NCI-H2081 (cell line): ENCODE measurements at regions not wholly inside any gene's neighbourhood (a gene's known extent, or its start where the extent isn't known, plus 50 kb on each side); places are given as distances from the start of the nearest gene placed in this dataset.

ENCODE experiments used
- DNase-seq, 2 experiments: peaks; one replicate each; lab custom pipeline; 2025; lab: John Stamatoyannopoulos, UW

- DNase-seq: no peak
These were observed 536.9 kb downstream of the HACE1 start for GRCh38 chr6:104322841-104323240.

GRCh38 chr6:104321301-104321700, 538.4 kb downstream of the HACE1 start:
- no peak for DNase-seq

- DNase-seq: no peak
These were observed 538.8 kb downstream of the HACE1 start for GRCh38 chr6:104320896-104321295.

- no peak for DNase-seq
These were observed 546.9 kb downstream of the HACE1 start for GRCh38 chr6:104312851-104313250.

- DNase-seq: no peak
These were observed 553.5 kb downstream of the HACE1 start for GRCh38 chr6:104306211-104306610.

GRCh38 chr6:104305206-104305605, 554.5 kb downstream of the HACE1 start:
- no peak for DNase-seq

- DNase-seq: no peak
These were observed 557.8 kb downstream of the HACE1 start for GRCh38 chr6:104301951-104302350.

GRCh38 chr6:104286641-104287040, 573.1 kb downstream of the HACE1 start:
- DNase-seq: no peak

- no peak for DNase-seq
These were observed 574.8 kb downstream of the HACE1 start for GRCh38 chr6:104284872-104285271.

- no peak for DNase-seq
These were observed 577.1 kb downstream of the HACE1 start for GRCh38 chr6:104282581-104282980.

- DNase-seq: no peak
These were observed 578.3 kb downstream of the HACE1 start for GRCh38 chr6:104281370-104281769.

GRCh38 chr6:104268389-104268788, 591.3 kb downstream of the HACE1 start:
- DNase-seq: no peak

- DNase-seq: no peak
These were observed 592.8 kb downstream of the HACE1 start for GRCh38 chr6:104266922-104267321.

- no peak for DNase-seq
These were observed 603.1 kb downstream of the HACE1 start for GRCh38 chr6:104256646-104257045.

- DNase-seq: no peak
These were observed 606.5 kb downstream of the HACE1 start for GRCh38 chr6:104253236-104253635.

GRCh38 chr6:104252276-104252675, 607.4 kb downstream of the HACE1 start:
- no peak for DNase-seq

- DNase-seq: no peak
These were observed 608.1 kb downstream of the HACE1 start for GRCh38 chr6:104251651-104252050.

GRCh38 chr6:104240865-104241264, 618.9 kb downstream of the HACE1 start:
- DNase-seq: no peak

GRCh38 chr6:104239971-104240370, 619.7 kb downstream of the HACE1 start:
- no peak for DNase-seq

- DNase-seq: peak in 1 of 2 experiments; percentile 64
These were observed 630.7 kb downstream of the HACE1 start for GRCh38 chr6:104229057-104229456.

GRCh38 chr6:104227508-104227907, 632.2 kb downstream of the HACE1 start:
- DNase-seq: no peak

- no peak for DNase-seq
These were observed 632.8 kb downstream of the HACE1 start for GRCh38 chr6:104226790-104227446.

- DNase-seq: no peak
These were observed 641.6 kb downstream of the HACE1 start for GRCh38 chr6:104218116-104218515.

- no peak for DNase-seq
These were observed 644.8 kb downstream of the HACE1 start for GRCh38 chr6:104214901-104215300.
